Heart left ventricle (tissue), 13 donors: ENCODE measurements at regions not wholly inside any gene's neighbourhood (a gene's known extent, or its start where the extent isn't known, plus 50 kb on each side); places are given as distances from the start of the nearest gene placed in this dataset.

Experiments
- POLR2A ChIP-seq, 2 donors: fragments of 450-650 bp; IDR thresholded peaks; one replicate each; pipeline ENCODE4 v1.6.1; 2017; ENCODE audit warnings: antibody characterized with exemption in 2 of 2, mild to moderate bottlenecking in 2 of 2, moderate library complexity in 2 of 2
- TF ChIP-seq, protein P1 (sequence below), 12 donors: fragments of 200-600 bp; sonication (generic) in 4 of 12; IDR thresholded peaks; one replicate each; pipeline versions ENCODE4 v1.5.0 to v1.8.0; 2018 to 2022; ENCODE audit warnings: antibody characterized with exemption in 12 of 12, mild to moderate bottlenecking in 5 of 12
- donor health status: ischemic (EF 13 %, LVEDD 7.1; RV severe dilation, severe dysfunction).
- donor health status: DM: no; HTN: yes; CAD: no.
- donor health status: DM: no; HTN: no; CAD: no.
- donor health status: ischemic (EF 25% LVEDD 6.9; RV normal size, moderate dysfunction).
- donor health status: ischemic (EF 25% LVEDD 5.7; RV mildly dilated, moderate dysfunction).
- donor health status: ischemic (EF 35%, LVEDD 5.7; RV mildly dilated, moderate dysfunction).
- donor health status: nonischemic (EF 11% LVEDD 7.7; RV severe dilation, severe dysfunction).
- donor health status: DM: yes; HTN: yes; CAD: no.
- donor health status: PGD.
- donor health status: ischemic (EF 29% LVEDD 5.4; RV normal size, mild dysfunction).
- donor health status: nonischemic (EF 23%, LVEDD 6.1; RV moderate dilation, normal function).

DNA sequence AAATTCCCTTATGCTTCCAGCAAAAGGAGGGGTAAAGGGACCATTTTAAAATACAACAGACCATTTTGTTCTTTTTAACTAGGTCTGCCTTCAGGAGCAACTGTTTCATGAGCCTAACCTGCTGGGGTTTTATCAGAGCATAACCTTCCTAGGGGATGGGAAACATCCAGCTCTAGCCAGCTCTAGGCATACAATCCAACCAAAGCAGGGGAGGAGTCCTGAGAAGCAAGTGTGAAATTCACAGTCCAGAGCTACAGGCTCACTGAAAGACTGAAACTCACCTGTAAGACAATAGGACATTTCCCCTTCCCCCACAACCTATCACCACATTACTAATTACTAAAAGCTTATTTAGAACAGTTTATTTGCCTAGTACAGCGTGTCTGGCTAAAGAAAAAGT lies 1296.6 kb upstream of the DDX18 start:
- TF ChIP-seq, protein P1, sequence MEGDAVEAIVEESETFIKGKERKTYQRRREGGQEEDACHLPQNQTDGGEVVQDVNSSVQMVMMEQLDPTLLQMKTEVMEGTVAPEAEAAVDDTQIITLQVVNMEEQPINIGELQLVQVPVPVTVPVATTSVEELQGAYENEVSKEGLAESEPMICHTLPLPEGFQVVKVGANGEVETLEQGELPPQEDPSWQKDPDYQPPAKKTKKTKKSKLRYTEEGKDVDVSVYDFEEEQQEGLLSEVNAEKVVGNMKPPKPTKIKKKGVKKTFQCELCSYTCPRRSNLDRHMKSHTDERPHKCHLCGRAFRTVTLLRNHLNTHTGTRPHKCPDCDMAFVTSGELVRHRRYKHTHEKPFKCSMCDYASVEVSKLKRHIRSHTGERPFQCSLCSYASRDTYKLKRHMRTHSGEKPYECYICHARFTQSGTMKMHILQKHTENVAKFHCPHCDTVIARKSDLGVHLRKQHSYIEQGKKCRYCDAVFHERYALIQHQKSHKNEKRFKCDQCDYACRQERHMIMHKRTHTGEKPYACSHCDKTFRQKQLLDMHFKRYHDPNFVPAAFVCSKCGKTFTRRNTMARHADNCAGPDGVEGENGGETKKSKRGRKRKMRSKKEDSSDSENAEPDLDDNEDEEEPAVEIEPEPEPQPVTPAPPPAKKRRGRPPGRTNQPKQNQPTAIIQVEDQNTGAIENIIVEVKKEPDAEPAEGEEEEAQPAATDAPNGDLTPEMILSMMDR (IDR thresholded peaks at IDR 0.05) = no peak
- TF ChIP-seq POLR2A (IDR thresholded peaks at IDR 0.05) = no peak
